Upper lobe of left lung (tissue), 4 donors: ENCODE measurements at regions not wholly inside any gene's neighbourhood (a gene's known extent, or its start where the extent isn't known, plus 50 kb on each side); places are given as distances from the start of the nearest gene placed in this dataset.

Experiments used
- CTCF ChIP-seq, 6 experiments: fragments of 450-650 bp in 4 of 6; fragments of 200-600 bp in 2 of 6; sonication (generic) in 2 of 6; IDR thresholded peaks; one replicate each; pipeline ENCODE4 v1.5.1; 2016 to 2019; ENCODE audit warnings: antibody characterized with exemption in 6 of 6
- POLR2A ChIP-seq, 4 donors: fragments of 450-650 bp; IDR thresholded peaks; one replicate each; pipeline ENCODE4 v1.5.1; 2016 to 2017; ENCODE audit warnings: antibody characterized with exemption in 4 of 4, mild to moderate bottlenecking in 2 of 4

DNA sequence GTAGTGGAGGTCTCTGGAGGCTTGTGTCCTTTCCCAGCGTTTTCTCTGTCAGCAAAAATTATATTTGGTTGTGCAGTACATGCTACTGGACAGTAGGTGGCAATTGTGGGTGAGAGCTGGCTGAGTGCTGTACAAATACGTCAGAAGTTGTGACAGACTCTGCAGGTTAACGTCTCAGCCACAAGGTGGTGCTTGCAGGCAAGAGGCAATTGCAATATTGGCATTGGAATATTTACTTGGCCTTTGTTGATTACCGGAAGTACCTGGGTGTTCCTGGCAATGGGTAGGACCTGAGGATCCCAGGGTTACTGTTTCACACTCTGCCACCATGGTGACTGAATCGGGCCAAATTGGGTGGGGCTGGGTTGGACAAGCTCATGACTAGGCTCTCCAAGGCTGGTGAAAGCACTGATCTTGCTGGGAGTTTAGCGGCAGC, 333.9 kb upstream of the LMO3 start:
- TF ChIP-seq CTCF (IDR thresholded peaks at IDR 0.05), result peak; percentile 43 to 95 (median 68)
- TF ChIP-seq POLR2A (IDR thresholded peaks at IDR 0.05), result no peak
